ENCODE measurements at regions not wholly inside any gene's neighbourhood (a gene's known extent, or its start where the extent isn't known, plus 50 kb on each side); places are given as distances from the start of the nearest gene placed in this dataset.
A peak's percentile ranks its signal among the peaks of the same experiment; 100 is the strongest.
"Not testable (repeated sequence)": the region's sequence is repeated elsewhere in the genome, so short reads cannot be mapped to it uniquely, and the experiment has no call there.

DNA sequence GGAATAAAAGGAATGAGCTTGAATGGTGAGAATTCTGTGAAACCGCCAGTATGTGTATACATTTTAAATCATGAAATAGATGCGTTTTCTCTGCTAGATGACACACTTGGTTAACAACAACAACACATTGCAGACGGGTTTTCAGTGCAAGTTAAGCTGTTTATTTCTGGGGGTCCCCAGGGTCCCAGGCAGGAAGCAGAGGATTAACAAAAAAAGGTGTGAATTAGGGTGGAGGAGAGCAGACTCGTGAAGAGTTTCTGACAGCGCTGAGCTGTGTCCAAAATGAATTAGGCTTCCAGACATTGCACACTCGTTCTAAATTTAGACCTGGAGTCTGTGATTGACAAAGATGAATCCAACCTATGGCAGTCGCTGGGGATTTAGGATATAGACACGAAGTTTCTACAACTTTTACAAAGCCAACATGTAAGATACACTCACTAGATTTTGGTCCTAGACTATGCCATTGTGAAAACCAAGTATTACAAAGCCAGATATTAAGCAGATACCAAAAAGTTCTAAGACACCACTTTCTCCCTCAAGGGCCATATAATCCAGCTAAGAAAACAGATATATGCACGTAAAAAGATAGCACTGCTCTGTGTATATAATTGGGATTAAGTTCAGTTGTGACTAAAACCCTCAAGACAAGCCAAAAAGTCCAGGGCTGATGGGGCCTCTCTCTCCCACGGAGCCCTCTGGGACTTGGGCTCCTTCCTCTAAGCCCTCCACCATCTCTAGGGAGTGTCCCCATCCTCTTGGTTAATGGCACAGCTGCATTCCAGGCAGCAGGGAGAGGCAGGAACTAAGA lies 120.2 kb downstream of the ACAA2 start:
- DNase-seq, result no peak

DNA sequence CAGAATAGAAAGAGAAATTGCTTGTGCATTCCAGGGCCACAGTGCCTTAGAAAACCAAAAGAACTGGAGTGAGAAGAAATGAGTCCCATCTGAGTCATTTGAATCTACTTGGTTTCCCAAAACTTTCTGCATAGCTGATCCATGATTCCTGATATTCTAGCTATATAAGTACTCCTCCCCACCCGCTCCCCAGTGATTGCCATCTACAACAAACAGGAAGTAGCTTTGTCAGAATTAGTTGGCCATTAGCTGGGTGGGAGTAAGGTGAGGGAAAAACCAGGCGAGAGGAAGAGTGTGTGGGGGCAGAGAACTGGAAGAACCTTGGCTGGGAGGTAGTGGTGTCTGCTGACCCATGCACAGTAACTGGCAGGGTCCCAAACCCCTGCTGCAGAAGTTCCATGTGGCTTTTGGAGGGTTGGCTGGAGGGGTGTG lies 122.1 kb downstream of the ACAA2 start:
- DNase-seq, result no peak

DNA sequence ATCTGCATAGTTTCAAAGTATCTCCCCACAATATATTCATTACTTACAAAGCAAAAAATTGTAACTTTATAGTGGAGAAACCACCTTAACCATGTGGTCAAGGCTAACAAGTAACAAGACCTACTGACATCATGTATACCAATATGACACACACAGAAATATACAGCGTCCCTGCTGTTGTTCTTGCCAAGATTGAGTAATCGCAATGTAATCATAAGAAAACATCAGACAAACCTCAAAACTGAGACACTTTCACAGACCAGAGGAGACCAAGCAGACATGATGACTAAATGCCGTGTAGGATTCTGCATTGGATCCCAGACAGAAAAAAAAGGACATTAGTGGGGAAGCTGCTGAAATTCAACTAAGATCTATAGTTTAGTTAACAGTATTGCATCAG lies 123.0 kb downstream of the ACAA2 start:
- DNase-seq, result peak; percentile 35

DNA sequence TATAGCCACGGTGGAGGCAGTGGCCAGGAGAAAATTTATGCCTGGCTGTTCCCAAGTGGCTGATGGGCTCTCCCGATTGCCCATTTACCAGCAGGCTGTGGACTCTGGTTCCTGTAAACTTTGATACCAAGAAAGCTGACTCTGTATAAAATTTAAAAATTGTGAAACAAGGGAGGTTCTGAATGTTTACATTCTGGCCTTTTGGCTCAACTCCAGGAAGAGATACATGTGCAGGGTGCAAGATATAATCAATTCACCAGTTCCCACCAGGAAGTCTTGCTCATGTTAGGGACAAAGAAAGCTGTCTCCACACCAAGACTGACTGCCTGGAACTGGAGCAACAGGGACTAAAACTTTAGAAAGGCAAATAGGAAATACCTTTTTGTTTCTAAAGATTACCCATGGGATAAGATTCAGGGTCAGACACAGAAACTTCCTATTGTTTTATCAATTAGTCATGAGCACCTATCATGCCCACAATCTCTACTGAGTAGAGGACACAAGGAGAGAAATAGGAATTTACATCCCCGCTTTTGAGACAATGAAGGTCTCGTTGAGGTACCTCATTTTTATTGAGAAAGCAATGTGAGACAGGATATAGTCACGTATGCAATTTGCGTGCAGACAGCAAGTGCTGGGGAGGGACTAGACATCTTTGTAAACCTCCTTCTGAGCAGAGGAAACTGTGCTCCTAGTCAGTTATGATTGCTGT lies 123.5 kb downstream of the LIPG start:
- DNase-seq, result no peak

DNA sequence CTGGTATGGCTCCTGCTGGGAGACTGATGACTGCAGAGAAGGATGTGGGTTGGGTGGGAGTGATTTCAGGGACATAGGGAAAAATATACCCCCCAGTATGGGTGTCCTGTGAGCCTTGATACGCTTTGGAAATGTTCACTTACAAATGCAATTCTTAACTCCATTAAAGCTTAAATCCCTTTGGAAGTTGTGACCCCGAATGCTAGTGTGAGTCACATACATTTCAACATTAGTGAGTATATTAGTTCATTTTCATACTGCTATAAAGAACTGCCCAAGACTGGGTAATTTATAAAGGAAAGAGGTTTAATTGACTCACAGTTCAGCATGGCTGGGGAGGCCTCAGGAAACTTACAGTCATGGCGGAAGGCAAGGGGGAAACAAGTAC lies 120.9 kb downstream of the LIPG start:
- not testable (repeated sequence) for DNase-seq

DNA sequence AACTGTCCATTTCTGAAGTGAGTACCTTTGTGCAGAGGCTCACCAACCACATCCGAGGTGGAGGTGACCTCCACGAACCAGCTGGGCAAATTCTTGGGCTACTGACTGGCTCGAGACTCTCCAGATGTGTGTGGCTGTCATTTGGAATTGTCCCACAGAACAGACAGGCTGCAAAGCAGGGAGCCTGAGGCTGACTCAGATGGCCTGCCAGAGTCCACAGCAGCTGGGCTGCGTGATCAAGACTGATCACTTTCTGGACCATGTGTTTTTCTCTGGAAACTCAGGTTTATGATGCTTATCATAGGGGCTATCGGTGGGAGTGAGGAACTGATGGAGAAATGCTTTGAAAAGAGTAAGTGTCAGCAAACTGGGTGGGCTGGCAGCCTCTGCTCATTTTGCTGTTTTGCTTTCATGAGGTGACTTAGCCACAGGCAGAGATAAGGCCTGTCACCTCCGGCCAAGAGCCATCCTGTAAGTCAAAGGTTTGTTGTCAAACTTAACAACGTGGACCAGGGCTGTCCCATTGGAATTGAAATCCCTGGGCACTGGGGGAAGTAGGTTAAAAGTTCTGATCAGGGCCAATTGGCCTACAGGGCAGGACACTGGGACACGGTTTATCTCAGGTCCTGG lies 120.4 kb downstream of the LIPG start:
- no peak for DNase-seq

DNA sequence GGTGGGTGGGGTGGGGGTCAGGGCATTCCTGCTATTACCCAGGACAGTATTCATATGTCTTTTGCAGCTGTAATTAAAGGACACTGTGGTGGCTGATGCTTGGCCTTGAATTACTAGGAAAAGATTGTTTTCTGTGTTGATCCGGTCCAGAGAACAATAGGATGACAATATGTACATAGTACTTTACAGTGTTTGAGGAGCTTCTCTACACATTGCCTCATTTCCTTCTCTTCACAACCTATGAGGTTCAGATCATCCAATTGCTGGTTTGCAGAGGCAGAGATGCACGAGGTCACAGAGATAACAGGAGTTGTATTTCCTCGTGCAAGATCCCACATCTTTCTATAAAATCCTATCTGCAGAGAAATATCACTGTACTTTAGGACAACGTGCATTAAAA lies 119.5 kb downstream of the LIPG start:
- DNase-seq, result no peak

DNA sequence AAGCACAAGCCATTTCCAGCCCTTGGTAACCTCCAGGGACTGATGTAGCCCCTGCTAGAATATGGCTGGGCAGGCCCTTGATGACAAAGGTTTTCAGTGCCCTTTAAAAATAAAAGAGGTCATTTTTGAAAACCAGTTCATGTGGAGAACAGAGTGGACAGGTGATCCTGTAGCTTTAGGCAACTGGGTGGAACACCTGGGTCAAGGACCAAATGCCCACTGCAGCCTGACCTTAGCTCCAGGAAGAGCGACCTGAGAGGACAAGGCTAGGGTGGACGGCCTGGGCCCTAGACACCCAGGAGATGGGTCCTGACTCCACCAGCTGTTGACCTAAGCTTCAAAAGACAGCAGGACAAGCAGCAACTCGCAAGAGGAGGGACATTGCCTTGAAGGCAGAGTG lies 116.6 kb downstream of the LIPG start:
- no peak for DNase-seq

DNA sequence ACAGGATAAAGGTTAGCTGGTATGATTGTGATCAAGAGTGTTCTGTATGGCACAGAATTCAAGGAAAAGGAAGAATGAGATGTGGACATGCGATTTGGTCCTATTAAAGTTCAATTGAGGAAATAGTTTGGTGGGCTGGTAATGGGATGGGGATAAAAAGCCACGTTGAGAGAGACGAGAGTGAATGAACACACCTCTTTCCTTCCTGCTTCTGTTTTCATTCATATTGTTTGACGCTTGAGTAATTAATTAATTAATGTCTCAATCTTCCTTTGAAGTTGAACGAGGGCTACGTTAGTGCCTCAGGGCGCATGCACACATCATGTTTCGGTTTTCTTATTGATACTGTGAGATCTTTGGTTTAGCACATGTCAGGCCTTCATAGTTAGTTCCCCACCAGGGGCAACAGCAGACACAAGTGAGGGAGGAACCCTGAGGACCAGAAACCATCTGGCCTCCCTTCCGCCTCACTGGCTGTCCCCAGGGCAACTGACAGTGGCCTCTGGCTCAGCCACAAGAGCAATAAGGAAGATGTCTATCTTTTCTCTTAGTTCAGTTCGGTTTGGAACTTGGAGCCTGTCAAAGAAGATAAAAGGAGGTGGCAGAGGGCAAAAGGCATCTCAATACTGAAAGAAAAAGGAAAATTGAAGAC lies 116.0 kb downstream of the LIPG start:
- no peak for DNase-seq

DNA sequence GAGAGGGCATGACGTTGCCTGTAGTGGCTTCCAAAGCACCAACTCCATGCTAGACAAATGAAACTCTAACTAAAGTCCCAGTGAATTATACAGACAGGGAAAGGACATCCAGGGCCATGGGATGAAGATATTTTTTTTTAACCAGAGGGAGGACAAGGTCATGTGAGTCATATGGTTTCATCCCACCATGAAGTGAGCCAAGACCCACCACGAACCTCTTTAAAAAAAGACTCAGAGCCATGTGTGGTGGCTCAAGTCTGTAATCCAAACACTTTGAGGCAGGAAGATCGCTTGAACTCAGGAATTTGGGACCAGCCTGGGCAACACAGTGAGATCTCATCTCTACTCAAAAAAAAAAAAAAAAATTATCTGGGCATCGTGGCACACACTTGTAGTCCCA lies 115.2 kb downstream of the LIPG start:
- DNase-seq, result no peak

DNA sequence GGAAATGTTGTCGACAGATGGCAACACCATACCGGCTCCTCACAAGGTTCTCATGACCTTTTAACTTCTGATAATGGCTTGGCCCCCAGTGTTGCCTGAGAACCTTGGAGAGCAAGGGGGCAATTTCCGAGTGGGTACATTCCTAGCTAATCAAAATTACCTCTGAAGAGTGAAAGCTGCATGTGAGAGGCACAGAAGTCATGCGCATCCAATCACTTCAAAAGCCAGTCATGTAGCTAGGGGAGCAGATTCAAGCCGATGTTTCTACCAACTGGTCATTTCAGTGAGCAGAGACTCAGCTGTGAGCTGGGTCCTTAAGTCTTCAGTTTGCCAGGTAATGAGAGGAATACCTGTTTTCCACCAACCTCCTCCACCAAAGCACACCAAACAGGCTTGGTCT lies 111.4 kb downstream of the LIPG start:
- DNase-seq, result no peak

DNA sequence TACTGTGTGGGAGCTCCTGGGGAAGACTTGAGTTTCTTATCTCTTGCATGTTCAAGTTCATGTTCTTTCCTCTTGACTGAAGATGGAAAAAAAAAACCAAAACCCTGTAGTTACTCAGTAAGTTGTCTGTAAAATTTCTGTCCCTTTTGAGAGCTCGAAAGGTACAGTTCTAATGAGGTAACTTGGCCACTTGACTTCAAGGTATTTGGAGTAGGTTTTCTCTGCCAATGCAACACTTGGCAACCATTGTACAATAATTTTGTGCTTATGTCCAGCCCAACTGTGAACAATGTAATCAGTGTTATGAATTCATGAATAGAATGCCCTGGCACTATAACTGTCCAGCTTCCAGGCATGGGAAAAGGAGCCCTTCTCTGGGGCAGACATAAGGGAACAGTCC lies 111.0 kb downstream of the LIPG start:
- no peak for DNase-seq

DNA sequence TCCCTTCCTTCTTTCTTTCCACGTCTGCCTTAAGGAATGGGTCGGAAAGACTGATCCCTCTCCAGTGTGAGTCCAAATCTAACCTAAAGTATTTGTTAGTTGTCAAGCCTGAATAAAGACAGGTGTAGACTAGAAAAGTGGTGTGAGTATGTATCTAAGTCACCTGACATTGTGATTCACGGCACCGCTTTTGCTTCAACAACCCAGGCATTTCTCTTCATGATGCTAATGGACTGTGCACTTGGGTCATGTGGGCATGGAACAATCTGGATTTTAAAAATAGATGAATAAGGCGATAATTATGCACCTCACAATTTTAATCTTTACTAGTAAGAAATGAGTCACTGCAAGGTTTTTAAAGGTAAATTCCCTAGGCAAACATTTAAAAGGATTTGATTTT lies 107.5 kb downstream of the LIPG start:
- DNase-seq, result no peak

DNA sequence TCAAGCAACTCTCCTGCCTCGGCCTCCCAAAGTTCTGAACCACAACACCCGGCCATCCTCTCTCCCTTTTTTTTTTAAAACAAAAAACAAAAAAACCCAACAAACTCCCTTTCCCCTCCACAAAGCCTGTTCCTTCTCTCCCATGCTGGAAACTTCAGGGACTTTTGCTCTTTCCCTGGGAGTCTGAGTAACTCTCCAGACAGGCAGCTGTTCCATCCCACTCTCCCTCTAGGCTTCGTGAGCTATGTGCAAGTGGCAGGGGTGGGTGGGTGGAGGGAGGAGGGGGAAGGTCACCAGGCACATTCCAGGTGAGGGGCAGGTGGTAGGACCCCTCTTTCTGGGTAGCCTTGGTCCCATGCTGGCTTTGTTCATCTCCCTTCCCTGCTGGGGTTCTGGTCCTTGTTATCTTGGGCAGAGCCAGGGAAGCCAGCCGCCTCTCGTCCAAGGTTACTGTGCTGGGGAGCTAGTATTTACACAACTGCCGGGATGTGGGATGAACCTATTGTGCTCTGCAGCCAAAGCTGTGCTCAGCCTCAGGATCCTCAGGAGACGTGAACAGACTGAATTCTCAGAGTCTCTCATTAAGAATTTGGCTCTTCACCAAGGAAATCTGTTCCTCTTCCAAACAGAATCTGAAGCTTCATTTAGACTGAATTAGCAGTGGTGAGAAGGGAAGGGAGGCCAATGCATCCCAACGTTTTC lies 106.9 kb downstream of the LIPG start:
- no peak for DNase-seq

DNA sequence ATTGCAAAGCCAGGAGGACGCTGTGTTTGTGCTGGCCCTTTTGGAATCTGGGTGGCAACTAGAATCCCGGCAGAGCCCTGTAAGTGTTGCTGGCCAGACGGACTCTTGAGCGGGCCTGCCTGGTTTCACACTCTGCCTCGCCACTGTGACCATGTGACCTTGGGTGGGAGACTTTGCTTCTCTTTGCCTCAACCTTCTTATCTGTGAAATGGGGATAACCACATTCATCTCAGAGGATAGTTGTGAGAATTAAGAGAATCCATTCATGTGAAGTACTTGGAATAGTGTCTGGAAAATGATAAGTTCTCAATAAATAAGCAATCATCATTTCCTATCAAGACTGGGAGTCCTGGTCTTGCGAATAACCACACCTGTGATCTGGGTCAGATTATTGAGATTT lies 105.6 kb downstream of the LIPG start:
- DNase-seq, result no peak

DNA sequence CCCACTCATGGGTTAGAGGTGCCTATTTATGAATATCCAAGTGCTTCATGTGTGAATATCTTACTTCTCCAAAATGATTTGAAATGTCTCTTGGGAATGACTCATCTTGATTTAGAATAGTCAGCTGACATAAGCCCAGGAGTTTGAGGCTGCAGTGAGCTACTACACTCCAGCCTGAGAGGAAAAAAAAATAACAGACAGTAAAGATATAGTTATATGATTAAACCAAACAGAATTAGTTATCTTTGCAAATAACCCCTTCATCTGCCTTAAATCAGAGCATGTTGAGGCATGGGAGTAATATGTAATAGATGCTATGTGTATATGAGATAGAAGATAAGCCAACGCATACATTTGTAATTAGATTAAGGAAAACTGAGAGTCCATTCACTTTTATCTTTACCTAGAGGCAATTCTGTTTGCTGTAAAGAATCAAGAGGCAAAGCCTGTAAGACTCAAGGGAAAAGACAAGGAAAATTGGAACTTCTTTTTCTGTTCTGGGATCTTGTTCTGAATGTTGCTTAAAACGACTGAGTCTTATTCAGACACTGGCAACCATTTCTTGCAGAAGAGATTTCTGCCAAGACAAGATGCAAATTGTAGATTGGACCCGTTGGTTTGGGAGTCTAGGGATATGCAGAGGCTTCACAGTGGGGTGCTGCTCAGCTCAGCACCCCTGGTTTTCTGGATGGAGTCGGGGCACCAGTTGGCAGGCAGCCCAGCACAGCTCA lies 104.4 kb downstream of the LIPG start:
- DNase-seq, result no peak

DNA sequence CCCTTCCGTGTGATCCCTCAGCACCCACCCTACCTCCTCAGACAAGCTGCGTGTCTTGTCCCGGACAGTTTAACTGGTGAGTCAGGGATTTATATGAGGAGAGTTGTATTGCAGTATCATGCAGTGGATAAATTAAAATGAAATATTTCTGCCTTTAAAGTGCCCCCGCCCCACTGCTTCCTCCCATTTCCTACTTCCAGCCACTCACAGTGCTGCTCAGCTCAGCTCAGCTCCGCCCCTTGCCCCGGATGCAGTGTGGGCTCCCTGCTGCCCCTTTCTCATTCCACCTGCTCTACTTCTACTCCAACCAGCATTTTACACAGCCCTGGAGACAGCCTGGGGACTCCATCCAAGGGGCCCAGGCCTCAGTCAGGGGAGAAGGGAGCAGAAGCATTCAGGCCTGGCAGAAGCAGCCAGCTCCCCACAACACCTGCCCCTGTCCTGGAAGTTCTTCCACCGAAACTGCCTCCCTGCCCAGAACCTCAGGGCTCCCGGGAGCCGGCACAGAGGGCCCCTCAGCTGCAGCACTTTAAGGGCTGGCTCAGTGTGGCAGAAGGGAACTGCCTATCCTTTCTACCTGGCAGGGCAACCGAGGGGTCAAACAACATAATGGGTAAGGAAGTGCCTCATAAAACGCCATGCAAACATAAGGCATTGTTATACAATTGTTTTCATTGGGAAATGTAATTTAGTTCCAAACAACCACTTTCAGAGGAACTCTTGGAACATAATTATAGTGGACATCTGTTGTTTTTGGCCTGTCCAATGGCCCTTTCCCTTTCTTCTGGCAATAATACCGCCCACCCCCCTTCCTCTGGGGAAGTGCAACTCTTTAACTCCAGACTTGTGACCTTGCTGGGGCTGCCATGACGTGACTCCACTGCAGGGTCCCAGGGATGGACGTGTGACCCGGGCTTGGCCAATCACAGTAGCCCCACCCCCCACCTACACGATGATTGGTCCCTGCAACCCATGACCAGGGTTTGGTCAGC lies 102.3 kb downstream of the LIPG start:
- no peak for DNase-seq

DNA sequence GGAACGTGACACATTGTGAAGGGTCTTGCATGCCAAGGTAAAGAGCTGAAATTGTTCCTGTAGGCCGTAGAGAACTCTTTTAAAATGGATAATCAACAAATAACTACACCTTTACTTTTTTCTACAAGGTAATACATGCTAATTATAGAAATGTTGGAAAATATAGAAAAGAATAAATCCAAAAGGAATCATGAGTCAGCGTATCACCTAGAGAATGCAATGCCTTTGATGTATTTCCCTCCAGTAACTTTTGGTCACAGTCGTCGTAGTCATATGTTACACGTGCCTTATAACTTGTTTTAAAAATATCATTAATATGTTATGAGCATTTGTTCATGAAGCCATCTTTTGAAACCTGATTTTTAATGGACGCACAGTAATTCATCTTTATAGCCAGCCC lies 100.6 kb downstream of the LIPG start:
- DNase-seq, result no peak

DNA sequence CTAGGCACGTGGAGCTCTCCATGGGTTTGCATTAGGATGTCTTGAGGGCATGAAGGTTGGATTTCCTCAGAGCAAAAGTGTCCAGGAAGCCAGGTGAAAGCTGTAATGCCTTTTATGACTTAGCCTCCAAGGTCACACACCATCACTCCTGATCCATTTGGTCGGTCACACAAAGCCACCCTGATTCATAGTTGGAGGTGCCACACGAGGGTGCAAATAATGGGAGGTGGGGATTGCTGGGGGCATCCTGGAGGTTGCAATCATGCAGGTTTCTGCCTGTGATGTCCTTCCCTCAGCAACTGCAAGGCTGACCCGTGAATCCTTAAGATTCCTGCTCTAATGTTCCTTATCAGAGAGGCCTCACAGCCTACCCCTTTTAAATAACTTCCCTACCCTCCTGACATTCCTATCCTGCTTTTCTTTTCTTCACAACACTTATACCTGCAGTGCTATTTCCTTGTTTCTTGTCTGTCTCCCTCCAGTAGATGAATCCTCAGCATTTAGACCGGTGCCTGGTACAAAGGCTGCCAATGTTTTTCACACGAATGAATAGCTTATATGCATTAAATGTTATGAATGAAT lies 97.1 kb downstream of the LIPG start:
- no peak for DNase-seq

DNA sequence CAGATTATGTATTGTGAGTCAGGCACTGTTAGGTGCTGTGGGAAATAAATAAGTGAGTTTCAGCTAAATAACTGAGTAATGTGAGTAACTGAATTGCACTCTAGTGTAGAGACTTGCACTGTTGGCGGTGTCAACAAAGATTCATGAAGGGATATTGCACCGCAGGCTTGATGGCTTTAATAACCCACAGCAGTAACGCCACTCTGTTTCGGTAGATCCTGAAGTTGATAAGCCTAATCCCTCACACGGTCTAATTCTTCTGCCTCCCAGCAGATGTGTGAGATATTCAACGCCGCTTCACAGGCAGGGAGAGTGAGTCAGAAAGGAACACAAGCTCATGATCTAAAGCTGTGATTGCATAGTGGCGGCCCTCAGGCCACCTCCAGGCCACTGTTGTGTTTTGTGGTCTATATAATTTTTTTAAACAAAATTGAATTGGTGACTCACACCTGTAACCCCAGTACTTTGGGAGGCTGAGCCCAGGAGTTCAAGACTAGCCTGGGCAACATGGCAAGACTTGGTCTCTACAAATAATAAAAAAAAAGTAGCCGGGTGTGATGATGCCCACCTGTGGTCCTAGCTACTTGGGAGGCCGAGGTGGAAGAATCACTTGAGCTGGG lies 94.3 kb downstream of the LIPG start:
- DNase-seq, result peak; percentile 23

Data from activated CD4-positive, alpha-beta T cell treated with anti-CD3 and anti-CD28 coated beads, Interleukin-2, amount 50 U/mL, for 16 hours (primary cell).